Astrocyte of the cerebellum (primary cell): ENCODE measurements at regions not wholly inside any gene's neighbourhood (a gene's known extent, or its start where the extent isn't known, plus 50 kb on each side); places are given as distances from the start of the nearest gene placed in this dataset.

Experiments used
- DNase-seq: peaks from one replicate; pipeline ENCODE4 v3.0.0-alpha.2; 2011; ENCODE audit warnings: low read depth
- H3K4me3 ChIP-seq: 2 replicates; pipeline ENCODE4 v1.5.1; 2011; ENCODE audit warnings: mild to moderate bottlenecking, low read depth, low read length, moderate library complexity
- CTCF ChIP-seq: IDR thresholded peaks from 2 replicates; pipeline ENCODE4 v1.5.1; 2012; ENCODE audit warnings: low read length, low read depth, moderate library complexity, mild to moderate bottlenecking; ENCODE audit errors: missing control alignments
- in situ Hi-C: cut with HindIII; loops from 2 replicates; pipeline ENCODE4 v1.10.0; 2017; ENCODE audit warnings: low sequenced_read_pairs

DNA sequence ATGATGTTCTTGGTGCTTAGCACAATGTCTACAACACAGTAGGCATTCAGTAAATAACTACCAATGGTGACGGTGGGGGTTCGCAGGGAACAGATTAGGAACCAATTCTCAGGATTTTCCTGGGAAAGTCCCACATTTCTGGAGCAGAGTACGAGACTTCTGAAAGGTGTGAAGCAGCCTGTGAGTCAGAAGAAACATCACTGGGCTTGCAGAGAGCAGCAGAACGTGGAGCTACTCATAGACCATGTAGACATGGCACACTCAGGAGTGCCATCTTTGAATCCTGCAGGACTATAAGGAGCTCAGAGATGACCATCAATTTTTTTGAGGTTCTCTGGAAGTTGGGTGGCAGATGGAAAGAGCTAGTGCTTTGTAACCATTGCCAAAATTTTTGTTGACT, 106.6 kb upstream of the ANKRD55 start:
- TF ChIP-seq CTCF, result no peak
- H3K4me3 ChIP-seq, result no peak overlapping the region
- in situ Hi-C loops, result no loop called here
- no peak for DNase-seq

- DNase-seq, result no peak
- H3K4me3 ChIP-seq, result no peak overlapping the region
- TF ChIP-seq CTCF, result no peak
- in situ Hi-C loops, result no loop called here
Observed at GRCh38 chr5:56337715-56338319, 104.7 kb upstream of the ANKRD55 start.

- H3K4me3 ChIP-seq, result no peak overlapping the region
- in situ Hi-C loops, result no loop called here
- DNase-seq, result no peak
- TF ChIP-seq CTCF, result no peak
Observed at GRCh38 chr5:56335212-56335611, 102.1 kb upstream of the ANKRD55 start.

DNA sequence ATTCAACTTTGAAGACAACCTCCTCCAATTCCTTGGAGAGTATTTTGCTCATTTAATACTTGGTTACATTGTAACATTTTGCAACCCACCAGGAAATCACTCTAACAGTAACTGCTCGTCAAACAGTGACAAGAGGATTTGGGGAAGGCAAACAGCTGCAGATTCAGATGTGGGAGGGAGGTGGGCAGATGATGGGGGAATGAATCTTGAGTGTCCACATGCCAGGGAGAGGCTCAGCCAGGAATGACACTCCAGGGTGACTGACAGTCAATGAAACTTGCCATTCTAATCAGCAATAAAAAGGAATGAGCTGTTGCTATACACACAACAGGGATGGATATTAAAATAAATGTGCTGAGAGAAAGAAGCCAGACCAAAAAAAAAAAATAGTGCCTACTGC, 97.7 kb upstream of the ANKRD55 start:
- in situ Hi-C loops, result no loop called here
- TF ChIP-seq CTCF, result no peak
- no peak for DNase-seq
- no peak overlapping the region for H3K4me3 ChIP-seq

DNA sequence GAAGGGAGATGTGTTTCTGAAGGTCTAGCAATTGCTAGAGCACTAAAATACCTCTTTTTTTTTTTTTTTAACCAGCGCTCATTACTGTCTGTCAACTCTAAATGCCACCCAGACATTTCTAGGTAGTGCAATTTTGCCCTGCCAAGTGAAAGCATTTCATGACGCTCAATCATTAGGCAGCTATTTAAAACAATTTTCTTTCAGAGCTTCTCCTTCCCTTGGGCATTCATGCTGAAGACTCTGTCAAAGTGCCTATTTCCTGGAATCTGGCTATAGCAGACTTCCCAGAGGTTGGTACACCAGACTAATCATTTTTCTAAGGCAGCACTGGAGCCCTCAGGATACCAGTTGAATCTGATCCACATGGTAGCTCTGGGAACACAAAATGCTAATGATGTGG, 97.0 kb upstream of the ANKRD55 start:
- no peak for TF ChIP-seq CTCF
- H3K4me3 ChIP-seq, result no peak overlapping the region
- DNase-seq, result no peak
- in situ Hi-C loops, result no loop called here

- TF ChIP-seq CTCF, result no peak
- DNase-seq, result no peak
- no peak overlapping the region for H3K4me3 ChIP-seq
- in situ Hi-C loops, result no loop called here
Observed at GRCh38 chr5:56329652-56330051, 96.5 kb upstream of the ANKRD55 start.
